K562 (cell line): ENCODE measurements at regions not wholly inside any gene's neighbourhood (a gene's known extent, or its start where the extent isn't known, plus 50 kb on each side); places are given as distances from the start of the nearest gene placed in this dataset.
A peak's percentile ranks its signal among the peaks of the same experiment; 100 is the strongest.

ENCODE experiments used
- GABPA ChIP-seq: fragments of 200-800 bp; sonication (Bioruptor generic); conservative IDR thresholded peaks from 2 replicates; pipeline ENCODE4 v1.6.1; 2016; ENCODE audit warnings: low read depth, missing genetic modification characterization, missing compliant biosample characterization
- HEY1 ChIP-seq: fragments of 250-450 bp; sonication (Bioruptor Pico); IDR thresholded peaks from 2 replicates; pipeline ENCODE4 v1.5.0; 2020; ENCODE audit warnings: mild to moderate bottlenecking, moderate library complexity, borderline replicate concordance
- HIVEP1 ChIP-seq: fragments of 250-450 bp; sonication (Bioruptor Pico); IDR thresholded peaks from 2 replicates; pipeline ENCODE4 v1.4.0; 2020; ENCODE audit warnings: mild to moderate bottlenecking
- KLF16 ChIP-seq: IDR thresholded peaks from 2 replicates; pipeline ENCODE4 v1.6.1; 2016; ENCODE audit warnings: antibody characterized with exemption
- NONO ChIP-seq, 2 experiments: fragments of 200-400 bp in 1 of 2; fragments of 450-650 bp in 1 of 2; formaldehyde crosslinking in 1 of 2; IDR thresholded peaks; 2 replicates each; pipeline ENCODE4 v1.6.1; 2017; ENCODE audit warnings: low read depth in 2 of 2, mild to moderate bottlenecking in 2 of 2, moderate library complexity in 2 of 2, low read length in 1 of 2
- NR4A1 ChIP-seq, 2 experiments: fragments of 250-450 bp in 1 of 2; fragments of 450-650 bp in 1 of 2; sonication (Bioruptor Pico) in 1 of 2; IDR thresholded peaks; 2 replicates each; pipeline versions ENCODE4 v1.4.0 to v1.6.1; 2016 to 2020; ENCODE audit warnings: mild to moderate bottlenecking in 2 of 2, missing compliant biosample characterization in 1 of 2, missing genetic modification characterization in 1 of 2, moderate library complexity in 1 of 2
- RFX7 ChIP-seq: fragments of 250-450 bp; sonication (Bioruptor Pico); IDR thresholded peaks from 2 replicates; pipeline ENCODE4 v1.5.1; 2021; ENCODE audit warnings: mild to moderate bottlenecking
- RHOXF2B ChIP-seq: fragments of 250-450 bp; sonication (Bioruptor Pico); conservative IDR thresholded peaks from 2 replicates; pipeline ENCODE4 v1.5.1; 2021
- SMAD4 ChIP-seq: fragments of 250-450 bp; sonication (Bioruptor Pico); conservative IDR thresholded peaks from 2 replicates; pipeline ENCODE4 v1.8.0; 2021; ENCODE audit warnings: inconsistent platforms, mild to moderate bottlenecking, moderate library complexity
- STAT5B ChIP-seq: fragments of 250-450 bp; sonication (Bioruptor Pico); IDR thresholded peaks from 2 replicates; pipeline ENCODE4 v1.8.0; 2021; ENCODE audit warnings: mild to moderate bottlenecking, inconsistent platforms
- TCF7 ChIP-seq: sonication (generic); IDR thresholded peaks from 2 replicates; pipeline ENCODE4 v1.6.1; 2016; ENCODE audit warnings: antibody characterized with exemption, borderline replicate concordance
- TEAD2 ChIP-seq: fragments of 450-650 bp; IDR thresholded peaks from 2 replicates; pipeline ENCODE4 v1.6.1; 2016; ENCODE audit warnings: missing genetic modification characterization, control low read depth, missing compliant biosample characterization
- TOE1 ChIP-seq, 2 experiments: fragments of 450-650 bp in 1 of 2; sonication (generic) in 1 of 2; formaldehyde crosslinking in 1 of 2; IDR thresholded peaks; 2 replicates each; pipeline versions ENCODE4 v1.7.1 to v1.8.0; 2016 to 2022; ENCODE audit warnings: borderline replicate concordance in 2 of 2, mild to moderate bottlenecking in 2 of 2, antibody characterized with exemption in 1 of 2, inconsistent platforms in 1 of 2, low read depth in 1 of 2, missing genetic modification reagents in 1 of 2, moderate library complexity in 1 of 2
- ZFPM2 ChIP-seq: fragments of 250-450 bp; sonication (Bioruptor Pico); IDR thresholded peaks from 2 replicates; pipeline ENCODE4 v1.5.1; 2022; ENCODE audit warnings: mild to moderate bottlenecking
- ZNF124 ChIP-seq: sonication (generic); formaldehyde crosslinking; IDR thresholded peaks from 2 replicates; pipeline ENCODE4 v1.8.1; 2022; ENCODE audit warnings: missing genetic modification reagents
- ZNF133 ChIP-seq: fragments of 250-450 bp; sonication (Bioruptor Pico); IDR thresholded peaks from 2 replicates; pipeline ENCODE4 v1.4.0; 2020; ENCODE audit warnings: mild to moderate bottlenecking
- ZNF175 ChIP-seq: fragments of 200-800 bp; sonication (Bioruptor generic); IDR thresholded peaks from 2 replicates; pipeline ENCODE4 v1.6.1; 2016; ENCODE audit warnings: low read depth, mild to moderate bottlenecking, missing genetic modification characterization, missing compliant biosample characterization
- ZNF551 ChIP-seq: fragments of 250-450 bp; sonication (Bioruptor Pico); IDR thresholded peaks from 2 replicates; pipeline ENCODE4 v1.5.0; 2021; ENCODE audit warnings: mild to moderate bottlenecking, moderate library complexity
- ZNF583 ChIP-seq: fragments of 250-450 bp; sonication (Bioruptor Pico); IDR thresholded peaks from 2 replicates; pipeline ENCODE4 v1.4.0; 2020
- ZNF76 ChIP-seq: fragments of 250-450 bp; sonication (Bioruptor Pico); IDR thresholded peaks from 2 replicates; pipeline ENCODE4 v1.4.0; 2020; ENCODE audit warnings: mild to moderate bottlenecking, moderate library complexity, borderline replicate concordance
- TF ChIP-seq, protein P1 (sequence below): fragments of 450-650 bp; IDR thresholded peaks from 2 replicates; pipeline ENCODE4 v1.6.1; 2016
- TF ChIP-seq, protein P2 (sequence below): sonication (generic); formaldehyde crosslinking; IDR thresholded peaks from 2 replicates; pipeline ENCODE4 v1.8.1; 2023; ENCODE audit warnings: missing genetic modification reagents, mild to moderate bottlenecking, borderline replicate concordance

DNA sequence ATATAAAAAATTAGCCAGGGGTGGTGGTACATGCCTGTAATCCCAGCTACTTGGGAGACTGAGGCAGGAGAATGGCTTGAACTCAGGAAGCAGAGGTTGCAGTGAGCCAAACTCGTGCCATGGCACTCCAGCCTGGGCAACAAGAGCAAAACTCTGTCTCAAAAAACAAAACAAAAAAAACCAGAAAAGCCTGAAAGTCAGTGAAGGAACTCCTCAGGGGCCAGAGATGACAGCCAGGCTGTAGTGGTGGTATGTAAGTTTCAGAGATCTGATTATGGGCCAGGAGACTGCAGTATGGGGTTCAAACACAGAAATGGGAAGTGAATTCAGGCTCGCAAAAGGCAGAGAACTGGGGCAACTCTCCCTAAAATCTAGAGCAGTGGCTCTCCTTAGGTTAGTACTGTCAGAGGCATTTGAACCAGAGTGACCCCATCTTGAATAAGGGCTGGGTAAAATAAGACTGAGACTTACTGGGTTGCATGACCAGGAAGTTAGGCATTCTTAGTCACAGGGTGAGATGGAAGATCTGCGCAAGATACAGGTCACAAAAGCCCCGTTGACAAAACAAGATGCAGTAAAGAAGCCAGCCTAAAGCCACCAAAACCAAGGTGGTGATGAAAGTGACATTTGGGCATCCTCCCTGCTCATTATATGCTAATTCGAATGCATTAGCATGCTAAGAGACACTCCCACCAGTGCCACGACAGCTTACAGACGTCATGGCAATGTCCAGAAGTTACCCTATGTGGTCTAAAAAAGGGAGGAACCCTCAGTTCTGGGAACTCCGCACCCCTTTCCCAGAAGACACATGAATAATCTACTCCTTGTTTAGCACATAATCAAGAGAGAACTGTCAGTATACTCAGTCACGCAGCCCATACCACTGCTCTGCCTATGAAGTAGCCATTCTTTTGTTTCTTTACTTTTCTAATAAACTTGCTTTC, 120.2 kb upstream of the XYLT1 start (continued):
- TF ChIP-seq, protein P1, sequence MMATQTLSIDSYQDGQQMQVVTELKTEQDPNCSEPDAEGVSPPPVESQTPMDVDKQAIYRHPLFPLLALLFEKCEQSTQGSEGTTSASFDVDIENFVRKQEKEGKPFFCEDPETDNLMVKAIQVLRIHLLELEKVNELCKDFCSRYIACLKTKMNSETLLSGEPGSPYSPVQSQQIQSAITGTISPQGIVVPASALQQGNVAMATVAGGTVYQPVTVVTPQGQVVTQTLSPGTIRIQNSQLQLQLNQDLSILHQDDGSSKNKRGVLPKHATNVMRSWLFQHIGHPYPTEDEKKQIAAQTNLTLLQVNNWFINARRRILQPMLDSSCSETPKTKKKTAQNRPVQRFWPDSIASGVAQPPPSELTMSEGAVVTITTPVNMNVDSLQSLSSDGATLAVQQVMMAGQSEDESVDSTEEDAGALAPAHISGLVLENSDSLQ: peak; percentile 47; the same call in 1 of the 2 replicates
- TF ChIP-seq ZNF551 (CRISPR knock-in tag) (0 out of 2 replicates have a peak, but pooled peaks have one; percentile 51), KLF16 (0 out of 2 replicates have a peak, but pooled peaks have one; percentile 40), HIVEP1 (CRISPR knock-in tag) (peak; percentile 98), TEAD2 (tag) (peak; percentile 67), ZNF124 (CRISPR knock-in tag) (no peak), HEY1 (peak; percentile 81; the same call in 1 of the 2 replicates), ZNF583 (CRISPR knock-in tag) (peak; percentile 95), STAT5B (CRISPR knock-in tag) (peak; percentile 65; the same call in 1 of the 2 replicates), SMAD4 (peak; percentile 93), RFX7 (CRISPR knock-in tag) (peak; percentile 77; the same call in 1 of the 2 replicates), RHOXF2B (CRISPR knock-in tag) (0 out of 2 replicates have a peak, but pooled peaks have one; percentile 83), TCF7 (no peak), NONO (IDR thresholded peaks at IDR 0.05; ENCODE audit: low read depth in 2 of 2, low read length in 1 of 2) (no peak), ZNF76 (peak; percentile 96), ZNF133 (CRISPR knock-in tag) (peak; percentile 89; the same call in 1 of the 2 replicates), ZFPM2 (CRISPR knock-in tag) (peak; percentile 88), GABPA (tag) (peak; percentile 47), TOE1 (IDR thresholded peaks at IDR 0.05; ENCODE audit: borderline replicate concordance) (no peak), TOE1 (CRISPR knock-in tag; IDR thresholded peaks at IDR 0.05; ENCODE audit: borderline replicate concordance, low read depth) (no peak), NR4A1 (CRISPR knock-in tag; IDR thresholded peaks at IDR 0.05) (no peak; the same call in 1 of the 2 replicates), NR4A1 (tag; IDR thresholded peaks at IDR 0.05) (peak; percentile 99), ZNF175 (CRISPR knock-in tag) (peak; percentile 99)
- TF ChIP-seq, protein P2, sequence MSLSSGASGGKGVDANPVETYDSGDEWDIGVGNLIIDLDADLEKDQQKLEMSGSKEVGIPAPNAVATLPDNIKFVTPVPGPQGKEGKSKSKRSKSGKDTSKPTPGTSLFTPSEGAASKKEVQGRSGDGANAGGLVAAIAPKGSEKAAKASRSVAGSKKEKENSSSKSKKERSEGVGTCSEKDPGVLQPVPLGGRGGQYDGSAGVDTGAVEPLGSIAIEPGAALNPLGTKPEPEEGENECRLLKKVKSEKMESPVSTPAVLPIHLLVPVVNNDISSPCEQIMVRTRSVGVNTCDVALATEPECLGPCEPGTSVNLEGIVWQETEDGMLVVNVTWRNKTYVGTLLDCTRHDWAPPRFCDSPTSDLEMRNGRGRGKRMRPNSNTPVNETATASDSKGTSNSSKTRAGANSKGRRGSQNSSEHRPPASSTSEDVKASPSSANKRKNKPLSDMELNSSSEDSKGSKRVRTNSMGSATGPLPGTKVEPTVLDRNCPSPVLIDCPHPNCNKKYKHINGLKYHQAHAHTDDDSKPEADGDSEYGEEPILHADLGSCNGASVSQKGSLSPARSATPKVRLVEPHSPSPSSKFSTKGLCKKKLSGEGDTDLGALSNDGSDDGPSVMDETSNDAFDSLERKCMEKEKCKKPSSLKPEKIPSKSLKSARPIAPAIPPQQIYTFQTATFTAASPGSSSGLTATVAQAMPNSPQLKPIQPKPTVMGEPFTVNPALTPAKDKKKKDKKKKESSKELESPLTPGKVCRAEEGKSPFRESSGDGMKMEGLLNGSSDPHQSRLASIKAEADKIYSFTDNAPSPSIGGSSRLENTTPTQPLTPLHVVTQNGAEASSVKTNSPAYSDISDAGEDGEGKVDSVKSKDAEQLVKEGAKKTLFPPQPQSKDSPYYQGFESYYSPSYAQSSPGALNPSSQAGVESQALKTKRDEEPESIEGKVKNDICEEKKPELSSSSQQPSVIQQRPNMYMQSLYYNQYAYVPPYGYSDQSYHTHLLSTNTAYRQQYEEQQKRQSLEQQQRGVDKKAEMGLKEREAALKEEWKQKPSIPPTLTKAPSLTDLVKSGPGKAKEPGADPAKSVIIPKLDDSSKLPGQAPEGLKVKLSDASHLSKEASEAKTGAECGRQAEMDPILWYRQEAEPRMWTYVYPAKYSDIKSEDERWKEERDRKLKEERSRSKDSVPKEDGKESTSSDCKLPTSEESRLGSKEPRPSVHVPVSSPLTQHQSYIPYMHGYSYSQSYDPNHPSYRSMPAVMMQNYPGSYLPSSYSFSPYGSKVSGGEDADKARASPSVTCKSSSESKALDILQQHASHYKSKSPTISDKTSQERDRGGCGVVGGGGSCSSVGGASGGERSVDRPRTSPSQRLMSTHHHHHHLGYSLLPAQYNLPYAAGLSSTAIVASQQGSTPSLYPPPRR (CRISPR knock-in tag): no peak
